ENCODE measurements at regions not wholly inside any gene's neighbourhood (a gene's known extent, or its start where the extent isn't known, plus 50 kb on each side); places are given as distances from the start of the nearest gene placed in this dataset.

DNA sequence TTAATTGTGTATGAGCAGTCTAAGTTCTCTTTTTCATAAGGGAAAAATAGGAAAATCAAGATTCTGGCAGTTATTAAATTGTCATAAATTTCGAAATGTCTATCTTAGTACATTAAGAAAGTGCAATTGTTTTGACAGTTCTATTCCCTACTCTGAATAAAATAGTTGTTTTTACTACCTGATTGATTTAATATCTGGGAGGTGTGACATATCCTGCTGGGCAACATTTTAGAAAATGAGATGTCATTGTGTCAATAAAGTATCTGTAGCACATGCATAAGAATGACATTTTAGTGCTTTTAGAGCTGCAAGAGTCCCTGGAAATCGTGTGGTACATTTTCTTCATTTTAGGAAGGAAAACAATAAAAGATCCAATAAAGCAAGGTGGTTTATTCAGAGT lies 139.2 kb upstream of the COL11A1 start:
- TF ChIP-seq EP300 (IDR thresholded peaks at IDR 0.05), result no peak
- TF ChIP-seq, protein P1, sequence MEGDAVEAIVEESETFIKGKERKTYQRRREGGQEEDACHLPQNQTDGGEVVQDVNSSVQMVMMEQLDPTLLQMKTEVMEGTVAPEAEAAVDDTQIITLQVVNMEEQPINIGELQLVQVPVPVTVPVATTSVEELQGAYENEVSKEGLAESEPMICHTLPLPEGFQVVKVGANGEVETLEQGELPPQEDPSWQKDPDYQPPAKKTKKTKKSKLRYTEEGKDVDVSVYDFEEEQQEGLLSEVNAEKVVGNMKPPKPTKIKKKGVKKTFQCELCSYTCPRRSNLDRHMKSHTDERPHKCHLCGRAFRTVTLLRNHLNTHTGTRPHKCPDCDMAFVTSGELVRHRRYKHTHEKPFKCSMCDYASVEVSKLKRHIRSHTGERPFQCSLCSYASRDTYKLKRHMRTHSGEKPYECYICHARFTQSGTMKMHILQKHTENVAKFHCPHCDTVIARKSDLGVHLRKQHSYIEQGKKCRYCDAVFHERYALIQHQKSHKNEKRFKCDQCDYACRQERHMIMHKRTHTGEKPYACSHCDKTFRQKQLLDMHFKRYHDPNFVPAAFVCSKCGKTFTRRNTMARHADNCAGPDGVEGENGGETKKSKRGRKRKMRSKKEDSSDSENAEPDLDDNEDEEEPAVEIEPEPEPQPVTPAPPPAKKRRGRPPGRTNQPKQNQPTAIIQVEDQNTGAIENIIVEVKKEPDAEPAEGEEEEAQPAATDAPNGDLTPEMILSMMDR (IDR thresholded peaks at IDR 0.05), result no peak
